Adrenal gland (tissue), 5 donors: ENCODE measurements at regions not wholly inside any gene's neighbourhood (a gene's known extent, or its start where the extent isn't known, plus 50 kb on each side); places are given as distances from the start of the nearest gene placed in this dataset.

ENCODE experiments used
- POLR2A ChIP-seq, 2 donors: fragments of 450-650 bp; IDR thresholded peaks; one replicate each; pipeline ENCODE4 v1.6.1; 2017; ENCODE audit warnings: antibody characterized with exemption in 2 of 2, mild to moderate bottlenecking in 2 of 2, moderate library complexity in 1 of 2
- TF ChIP-seq, protein P1 (sequence below), 6 experiments: fragments of 450-650 bp in 4 of 6; fragments of 200-600 bp in 2 of 6; sonication (generic) in 1 of 6; IDR thresholded peaks; 1 replicate in 5 of 6; 2 replicates in 1 of 6; pipeline versions ENCODE4 v1.5.1 to v1.8.0; 2016 to 2021; ENCODE audit warnings: antibody characterized with exemption in 6 of 6, mild to moderate bottlenecking in 2 of 6, moderate library complexity in 1 of 6
- donor health status: DM: no; HTN: no; CAD: no.

DNA sequence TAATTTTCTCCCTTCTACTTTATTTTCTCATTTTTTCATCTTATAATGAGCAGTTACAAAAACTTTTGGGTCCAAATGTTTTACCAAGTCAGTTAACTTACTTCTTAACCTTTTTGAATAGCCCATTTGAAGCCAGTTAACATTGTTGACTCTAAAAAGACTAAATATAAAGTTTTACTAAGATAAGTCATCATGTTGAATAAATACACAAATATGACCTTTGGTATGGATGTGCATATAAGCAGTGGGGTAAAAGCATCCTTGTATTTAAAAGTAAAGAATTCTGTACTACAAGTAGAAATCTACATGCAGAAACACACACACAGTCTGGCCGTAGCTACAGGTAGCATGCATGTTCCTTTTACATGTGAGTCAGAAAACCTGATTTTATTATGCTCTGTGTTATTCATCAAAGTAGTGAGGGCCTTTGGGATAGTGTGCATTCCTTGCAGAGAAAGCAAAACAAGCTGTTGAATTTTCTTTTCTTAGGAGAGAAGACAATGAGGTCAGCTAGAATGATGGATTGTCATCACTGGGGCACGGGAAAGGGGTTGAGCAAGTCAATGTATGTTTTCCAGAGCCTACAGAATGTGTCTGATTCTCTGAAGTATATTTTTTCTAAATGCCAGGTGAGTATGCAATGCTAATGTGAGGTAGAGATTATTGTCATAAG is 533.2 kb upstream of the AGA start:
- TF ChIP-seq, protein P1, sequence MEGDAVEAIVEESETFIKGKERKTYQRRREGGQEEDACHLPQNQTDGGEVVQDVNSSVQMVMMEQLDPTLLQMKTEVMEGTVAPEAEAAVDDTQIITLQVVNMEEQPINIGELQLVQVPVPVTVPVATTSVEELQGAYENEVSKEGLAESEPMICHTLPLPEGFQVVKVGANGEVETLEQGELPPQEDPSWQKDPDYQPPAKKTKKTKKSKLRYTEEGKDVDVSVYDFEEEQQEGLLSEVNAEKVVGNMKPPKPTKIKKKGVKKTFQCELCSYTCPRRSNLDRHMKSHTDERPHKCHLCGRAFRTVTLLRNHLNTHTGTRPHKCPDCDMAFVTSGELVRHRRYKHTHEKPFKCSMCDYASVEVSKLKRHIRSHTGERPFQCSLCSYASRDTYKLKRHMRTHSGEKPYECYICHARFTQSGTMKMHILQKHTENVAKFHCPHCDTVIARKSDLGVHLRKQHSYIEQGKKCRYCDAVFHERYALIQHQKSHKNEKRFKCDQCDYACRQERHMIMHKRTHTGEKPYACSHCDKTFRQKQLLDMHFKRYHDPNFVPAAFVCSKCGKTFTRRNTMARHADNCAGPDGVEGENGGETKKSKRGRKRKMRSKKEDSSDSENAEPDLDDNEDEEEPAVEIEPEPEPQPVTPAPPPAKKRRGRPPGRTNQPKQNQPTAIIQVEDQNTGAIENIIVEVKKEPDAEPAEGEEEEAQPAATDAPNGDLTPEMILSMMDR (IDR thresholded peaks at IDR 0.05): no peak
- no peak for TF ChIP-seq POLR2A (IDR thresholded peaks at IDR 0.05)
